ENCODE measurements at regions not wholly inside any gene's neighbourhood (a gene's known extent, or its start where the extent isn't known, plus 50 kb on each side); places are given as distances from the start of the nearest gene placed in this dataset.

GRCh38 chr21:16794950-16795349, 717.9 kb upstream of the CXADR start:
- no peak for DNase-seq

- no peak for DNase-seq
Measured at GRCh38 chr21:16796776-16797175, 716.1 kb upstream of the CXADR start.

GRCh38 chr21:16797540-16797939, 715.3 kb upstream of the CXADR start:
- DNase-seq: no peak

DNA sequence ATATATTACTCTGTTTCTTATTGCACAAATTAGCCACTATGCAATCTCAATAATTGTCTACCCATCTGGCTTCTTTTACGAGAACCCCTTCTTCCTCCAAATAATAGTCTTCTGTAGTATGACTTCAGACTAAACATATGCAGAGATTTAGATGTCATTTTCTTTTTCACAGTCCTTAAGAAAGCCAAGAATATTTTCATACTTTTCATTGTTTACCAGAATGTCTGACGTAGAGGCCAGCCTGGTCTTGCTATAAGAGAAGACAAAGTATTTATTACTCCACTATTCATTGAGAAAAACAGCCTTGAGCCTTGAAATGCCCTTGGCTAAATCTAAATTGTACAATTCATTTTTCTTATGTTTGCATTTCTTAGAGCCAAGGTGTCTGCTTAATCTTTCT, 714.9 kb upstream of the CXADR start:
- DNase-seq: no peak

- DNase-seq: no peak
Measured at GRCh38 chr21:16800536-16801275, 712.1 kb upstream of the CXADR start.

DNA sequence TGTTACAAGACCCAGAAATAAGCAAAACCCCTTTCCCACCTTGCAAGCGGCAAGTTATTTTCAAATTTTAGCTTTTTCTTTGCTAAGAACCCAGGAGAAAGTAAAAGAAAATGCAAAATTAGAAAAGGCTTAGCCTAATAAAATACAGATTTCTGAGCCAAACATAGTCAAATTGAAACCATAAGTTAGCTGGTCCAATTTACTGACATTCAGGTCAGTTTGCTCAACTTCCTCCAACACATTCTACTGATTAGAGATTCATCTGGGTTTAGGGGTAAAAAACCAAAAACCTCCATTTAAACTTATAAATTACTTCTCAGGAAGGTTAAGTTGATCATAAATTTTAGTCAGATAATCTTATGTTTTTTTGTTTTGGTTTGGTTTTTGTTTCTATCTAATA, 701.8 kb upstream of the CXADR start:
- DNase-seq: no peak

DNA sequence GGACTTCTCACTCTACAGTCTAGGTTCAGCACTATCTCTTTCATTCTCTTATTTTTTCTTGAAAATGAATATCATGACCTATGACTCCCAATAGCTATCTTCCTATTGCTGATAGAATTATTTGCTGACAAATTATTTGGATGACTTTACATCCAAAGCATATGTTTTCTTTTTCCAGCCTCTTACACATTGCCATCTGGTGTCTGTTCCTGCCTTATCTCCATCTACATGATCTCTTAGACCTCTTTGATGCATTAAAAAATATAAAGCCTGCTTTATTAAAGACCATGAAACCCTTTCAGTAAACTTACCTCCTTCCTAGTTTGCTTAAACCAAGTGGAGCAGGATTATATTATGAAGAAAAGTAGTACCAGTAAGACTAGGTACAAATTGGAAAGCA, 700.9 kb upstream of the CXADR start:
- no peak for DNase-seq

GRCh38 chr21:16815243-16815642, 697.6 kb upstream of the CXADR start:
- DNase-seq: no peak

GRCh38 chr21:16821588-16821987, 691.3 kb upstream of the CXADR start:
- no peak for DNase-seq

GRCh38 chr21:16829532-16829931, 683.3 kb upstream of the CXADR start:
- DNase-seq: no peak

- DNase-seq: no peak
Measured at GRCh38 chr21:16832791-16833190, 680.1 kb upstream of the CXADR start.

DNA sequence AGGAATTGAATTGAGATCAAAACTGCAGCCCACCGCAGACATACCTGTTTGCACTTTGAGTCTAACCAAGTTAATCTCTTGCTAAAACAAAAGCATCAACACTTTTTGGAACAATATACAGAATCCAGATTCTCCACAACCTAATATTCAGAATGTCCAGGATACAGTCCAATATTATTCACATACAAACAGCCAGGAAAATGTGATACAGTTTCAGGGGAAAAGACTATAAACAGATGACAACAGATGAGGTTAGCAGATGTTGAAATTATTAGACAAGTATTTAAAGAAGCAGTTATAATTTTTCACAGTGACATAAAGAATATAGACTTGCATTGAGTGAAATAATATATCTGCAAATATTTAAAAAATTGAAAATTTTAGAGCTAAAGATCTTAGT, 678.1 kb upstream of the CXADR start:
- DNase-seq: no peak

GRCh38 chr21:16837321-16837720, 675.5 kb upstream of the CXADR start:
- no peak for DNase-seq

DNA sequence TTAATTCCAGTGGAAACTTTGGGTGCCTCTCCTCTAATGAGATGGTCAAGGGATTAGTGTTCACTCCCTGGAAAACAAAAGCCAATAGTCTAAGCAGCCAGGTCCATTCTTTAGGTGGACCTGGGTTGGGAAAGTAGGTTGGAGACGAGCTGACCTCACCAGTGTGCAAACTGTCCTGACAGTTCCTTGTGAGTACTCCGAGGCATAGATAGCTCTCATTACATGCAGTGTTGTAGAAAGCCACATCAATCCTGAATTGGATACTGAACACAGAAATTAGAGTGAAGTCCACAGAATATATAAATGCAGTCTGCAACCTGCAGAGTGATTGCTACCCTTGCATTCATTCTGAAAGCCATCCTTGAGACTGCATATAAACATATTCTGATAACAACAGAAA, 675.1 kb upstream of the CXADR start:
- no peak for DNase-seq

DNA sequence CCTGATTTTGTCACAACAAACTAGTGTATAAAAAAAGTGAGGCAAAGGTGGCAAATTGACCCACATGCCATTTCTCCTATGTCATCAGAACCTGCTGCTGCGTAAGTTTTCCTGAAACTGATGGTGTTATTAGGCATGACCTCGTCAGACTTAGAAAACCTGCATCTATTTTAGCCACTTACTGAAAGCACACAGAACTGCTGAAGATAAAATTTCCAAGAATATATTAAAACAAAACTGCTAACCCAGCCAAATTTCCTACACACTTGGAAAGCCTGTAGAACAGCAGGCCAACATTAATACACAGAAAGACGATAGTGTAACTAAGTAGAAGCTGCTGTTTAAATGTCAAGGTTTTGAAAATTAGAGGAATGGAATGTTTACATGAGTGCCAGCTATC, 674.5 kb upstream of the CXADR start:
- no peak for DNase-seq

DNA sequence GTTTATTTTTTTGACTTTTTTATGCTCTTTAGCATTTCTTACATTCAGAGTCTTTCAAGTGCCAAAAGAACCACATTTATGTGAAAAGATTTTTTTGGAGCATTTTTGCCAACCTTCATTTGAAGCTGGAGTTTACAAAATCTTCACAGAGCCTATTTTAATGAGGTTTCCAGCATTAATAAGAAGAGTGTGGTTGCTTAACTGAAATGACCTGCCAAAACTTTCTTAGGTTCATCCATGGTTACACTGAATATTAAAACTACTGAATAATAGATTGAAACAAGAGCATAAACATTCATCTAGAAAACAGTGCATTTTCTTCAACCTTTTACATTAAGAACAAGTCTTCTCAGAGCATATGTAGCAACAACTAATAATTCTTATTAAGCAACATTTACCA, 672.3 kb upstream of the CXADR start:
- no peak for DNase-seq

- no peak for DNase-seq
Measured at GRCh38 chr21:16841975-16842695, 670.7 kb upstream of the CXADR start.

- DNase-seq: no peak
Measured at GRCh38 chr21:16842696-16843035, 670.2 kb upstream of the CXADR start.

GRCh38 chr21:16847211-16847610, 665.6 kb upstream of the CXADR start:
- DNase-seq: no peak

DNA sequence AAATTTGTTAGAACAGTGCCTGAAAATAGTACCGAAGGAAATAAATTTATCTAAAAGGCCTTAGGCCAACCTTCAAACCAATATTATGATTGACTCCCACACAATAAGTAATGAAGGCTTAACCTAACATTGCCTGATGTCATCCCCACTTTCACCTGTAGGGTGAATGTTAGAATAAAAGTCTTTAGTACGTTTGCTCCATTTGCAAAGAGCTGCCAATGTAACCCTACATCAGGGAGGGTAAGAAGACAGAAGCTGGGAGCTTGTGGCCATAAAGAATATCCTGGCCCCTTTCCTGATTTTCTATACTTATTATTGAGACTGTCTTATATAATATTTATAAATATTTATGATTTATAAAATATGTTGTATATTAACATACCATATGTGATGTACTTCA, 661.8 kb upstream of the CXADR start:
- DNase-seq: no peak

DNA sequence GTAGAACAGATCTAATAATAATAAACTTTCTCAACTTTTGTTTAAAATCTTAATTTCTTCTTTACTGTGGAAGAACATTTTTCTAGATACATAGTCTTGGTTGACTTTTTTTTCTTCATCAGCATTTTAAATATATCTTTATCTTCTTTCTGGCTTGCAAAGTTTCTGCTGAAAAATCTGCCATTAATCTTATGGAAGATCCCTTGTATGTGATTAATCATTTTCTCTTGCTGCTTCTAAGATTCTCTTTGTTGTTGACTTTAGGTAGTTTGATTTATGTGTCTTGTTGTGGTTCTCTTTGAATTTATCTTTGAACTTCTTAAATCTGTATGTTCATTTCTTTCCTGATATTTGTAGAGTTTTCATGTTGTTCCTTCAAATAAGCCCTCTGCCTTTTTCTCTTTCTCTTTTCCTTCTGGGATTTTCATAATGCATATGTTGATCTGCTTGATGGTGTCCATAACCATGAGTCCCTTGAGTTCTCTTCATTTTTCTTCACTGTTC, 657.6 kb upstream of the CXADR start:
- DNase-seq: no peak

GRCh38 chr21:16863362-16863905, 649.4 kb upstream of the CXADR start:
- no peak for DNase-seq

- no peak for DNase-seq
Measured at GRCh38 chr21:16863908-16864307, 648.9 kb upstream of the CXADR start.

GRCh38 chr21:16865632-16866031, 647.2 kb upstream of the CXADR start:
- no peak for DNase-seq
